Endothelial cell of umbilical vein (primary cell): ENCODE measurements at regions not wholly inside any gene's neighbourhood (a gene's known extent, or its start where the extent isn't known, plus 50 kb on each side); places are given as distances from the start of the nearest gene placed in this dataset.

Experiments
- BruUV-seq: library from RNA; stranded (reverse); fragments of 400-500 nt; replicated peaks from 2 replicates; lab custom pipeline; 2021; lab: Mats Ljungman, UMichigan
- CTCF ChIA-PET: fragments of 300-600, 350-600 bp; sonication (Branson Sonifier 250); formaldehyde crosslinking; loops from one replicate; lab custom pipeline; 2021; ENCODE audit warnings: antibody characterized with exemption, inconsistent platforms; lab: Charles Lee
- POLR2A ChIA-PET: fragments of 300-600, 350-600 bp; sonication (Branson Sonifier 250); formaldehyde crosslinking; loops from one replicate; lab custom pipeline; 2021; ENCODE audit warnings: antibody characterized with exemption, inconsistent platforms; lab: Charles Lee
- DNase-seq: peaks from one replicate; pipeline ENCODE4 v3.0.0-alpha.2; 2011; ENCODE audit warnings: low read depth, low spot score
- FAIRE-seq: peaks from 2 replicates; lab custom pipeline; 2011; peaks lifted over from hg19 to GRCh38; lab: Jason Lieb, UNC
- H2AFZ ChIP-seq: 2 replicates; pipeline ENCODE4 v1.6.0; 2012; ENCODE audit warnings: low read depth, low read length, control low read depth, inconsistent platforms
- H3K27ac ChIP-seq: 2 replicates; pipeline ENCODE4 v1.5.1; 2011; ENCODE audit warnings: low read depth, mild to moderate bottlenecking, control low read depth, low read length, moderate library complexity; ENCODE audit not compliant: insufficient read depth
- H3K27me3 ChIP-seq, 2 experiments: 2 replicates each; pipeline versions ENCODE4 v1.6.0 to v1.6.1; 2011; ENCODE audit warnings: low read length in 2 of 2, mixed read lengths in 1 of 2; ENCODE audit not compliant: control insufficient read depth in 2 of 2, insufficient read depth in 2 of 2
- H3K36me3 ChIP-seq, 2 experiments: 2 replicates in 1 of 2; 3 replicates in 1 of 2; pipeline ENCODE4 v1.5.1; 2011; ENCODE audit warnings: low read length in 2 of 2, mild to moderate bottlenecking in 1 of 2, moderate library complexity in 1 of 2; ENCODE audit not compliant: control insufficient read depth in 2 of 2, insufficient read depth in 2 of 2; ENCODE audit errors: extremely low read depth in 1 of 2
- H3K4me1 ChIP-seq: 3 replicates; pipeline ENCODE4 v1.5.1; 2011; ENCODE audit warnings: mild to moderate bottlenecking, low read length; ENCODE audit not compliant: control insufficient read depth, insufficient read depth; ENCODE audit errors: extremely low read depth
- H3K4me2 ChIP-seq: 2 replicates; pipeline ENCODE4 v1.6.1; 2011; ENCODE audit warnings: low read length, control low read depth, mixed read lengths; ENCODE audit not compliant: insufficient read depth
- H3K4me3 ChIP-seq, 3 experiments: fragments of 200-600 bp in 1 of 3; sonication (generic), shearing (Covaris generic) in 1 of 3; replicated peaks in 1 of 3; 2 replicates each; pipeline ENCODE4 v1.5.1; 2011 to 2016; ENCODE audit warnings: control low read depth in 3 of 3, low read length in 3 of 3, mild to moderate bottlenecking in 2 of 3, inconsistent platforms in 1 of 3, low read depth in 1 of 3, moderate library complexity in 1 of 3; ENCODE audit not compliant: insufficient read depth in 1 of 3
- H3K79me2 ChIP-seq: 2 replicates; pipeline ENCODE4 v1.6.0; 2012; ENCODE audit warnings: low read length, inconsistent platforms; ENCODE audit not compliant: control insufficient read depth, insufficient read depth
- H3K9ac ChIP-seq: replicated peaks from 2 replicates; pipeline ENCODE3; 2011; ENCODE audit warnings: low read length, control low read depth; ENCODE audit not compliant: insufficient read depth; ENCODE audit errors: extremely low read depth
- H3K9me1 ChIP-seq: replicated peaks from 3 replicates; pipeline ENCODE4 v1.6.0; 2011; ENCODE audit warnings: mild to moderate bottlenecking, low read length; ENCODE audit not compliant: control insufficient read depth, insufficient read depth; ENCODE audit errors: extremely low read depth
- H3K9me3 ChIP-seq: replicated peaks from 2 replicates; pipeline ENCODE4 v1.5.1; 2012; ENCODE audit warnings: low read length, inconsistent platforms; ENCODE audit not compliant: control insufficient read depth, insufficient read depth
- H4K20me1 ChIP-seq: replicated peaks from 2 replicates; pipeline ENCODE3; 2011; ENCODE audit warnings: mild to moderate bottlenecking, low read length; ENCODE audit not compliant: control insufficient read depth, insufficient read depth; ENCODE audit errors: extremely low read depth
- EZH2 ChIP-seq: IDR thresholded peaks from 2 replicates; pipeline ENCODE4 v1.6.1; 2012; ENCODE audit warnings: borderline replicate concordance, low read depth, mild to moderate bottlenecking, moderate library complexity, low read length, inconsistent platforms; ENCODE audit not compliant: severe bottlenecking
- FOS ChIP-seq: IDR thresholded peaks from 2 replicates; pipeline ENCODE4 v1.6.1; 2011; ENCODE audit warnings: mild to moderate bottlenecking, low read length, moderate library complexity, borderline replicate concordance; ENCODE audit not compliant: insufficient read depth
- GATA2 ChIP-seq: IDR thresholded peaks from 2 replicates; pipeline ENCODE4 v1.7.0; 2011; ENCODE audit warnings: low read depth, mild to moderate bottlenecking, moderate library complexity, mixed read lengths, low read length; ENCODE audit not compliant: insufficient read length, insufficient read depth
- JUN ChIP-seq: IDR thresholded peaks from 2 replicates; pipeline ENCODE4 v1.6.1; 2011; ENCODE audit warnings: borderline replicate concordance, low read depth; ENCODE audit not compliant: insufficient read length, insufficient read depth
- MYC ChIP-seq: IDR thresholded peaks from one replicate; pipeline ENCODE4 v1.6.1; 2011; ENCODE audit warnings: mild to moderate bottlenecking, low read depth, low read length
- POLR2A ChIP-seq: IDR thresholded peaks from 2 replicates; pipeline ENCODE4 v1.6.1; 2012; ENCODE audit warnings: low read depth, mild to moderate bottlenecking, control low read depth, low read length
- POLR2AphosphoS5 ChIP-seq: IDR thresholded peaks from 2 replicates; pipeline ENCODE4 v1.6.1; 2012; ENCODE audit warnings: low read depth, mild to moderate bottlenecking, control low read depth, low read length, moderate library complexity; ENCODE audit not compliant: insufficient read depth
- dilution Hi-C: fragments of 300-500 bp; cut with MboI; formaldehyde crosslinking; loops from one replicate; pipeline ENCODE4 v1.15.0; 2019; ENCODE audit warnings: low sequenced_read_pairs; ENCODE audit not compliant: extremely low pct_ligation_motif_present
- intact Hi-C: fragments of 100-400 bp; cut with micrococcal nuclease; formaldehyde crosslinking; loops from one replicate; pipeline ENCODE4 v1.10.0; 2022
- TF ChIP-seq, protein P1 (sequence below), 2 donors: IDR thresholded peaks; 1 replicate in 1 of 2; 2 replicates in 1 of 2; pipeline ENCODE4 v1.5.1; 2011; ENCODE audit warnings: low read length in 2 of 2, mild to moderate bottlenecking in 2 of 2, moderate library complexity in 2 of 2, control low read depth in 1 of 2, inconsistent platforms in 1 of 2, low read depth in 1 of 2; ENCODE audit not compliant: insufficient read depth in 1 of 2; ENCODE audit errors: extremely low read depth in 1 of 2
- TF ChIP-seq, protein P2 (sequence below): IDR thresholded peaks from 2 replicates; pipeline ENCODE4 v1.6.1; 2011; ENCODE audit not compliant: insufficient read depth, insufficient read length

DNA sequence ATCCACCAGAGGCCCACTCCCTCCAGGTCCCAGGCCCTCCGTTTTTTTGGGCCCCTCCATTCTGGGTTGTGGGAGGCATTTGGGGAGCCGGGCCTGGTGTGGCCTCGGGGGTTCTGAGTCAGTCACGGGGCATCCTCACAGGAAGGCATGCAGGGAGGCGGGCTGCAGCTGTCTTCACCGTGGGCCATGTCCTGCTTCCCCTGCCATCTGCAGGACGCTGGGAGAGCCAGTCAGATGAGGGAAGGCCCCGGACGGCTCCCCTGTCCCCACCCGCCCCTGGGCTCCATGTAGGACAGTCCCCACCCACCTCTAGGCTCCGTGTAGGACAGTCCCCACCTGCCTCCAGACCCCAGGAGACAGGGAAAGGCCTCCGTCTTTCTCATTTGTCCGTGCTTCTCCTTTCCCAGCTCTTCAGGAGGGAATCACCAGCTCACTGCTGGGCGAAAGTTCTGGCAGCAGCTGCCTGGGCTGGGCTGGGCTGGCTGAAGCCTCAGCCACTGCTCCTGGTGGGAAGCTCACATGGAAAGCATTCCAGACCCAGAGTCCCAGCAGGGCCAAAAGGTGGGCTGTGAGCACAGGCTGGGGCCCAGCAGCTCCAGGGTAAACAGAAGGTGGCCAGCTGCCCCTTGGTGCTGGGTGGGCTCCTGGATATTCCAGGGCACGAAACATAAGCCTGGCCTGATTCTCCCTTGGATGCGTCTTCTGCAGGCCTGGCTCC lies 217.8 kb downstream of the KIF26A start:
- H3K9me1 ChIP-seq: no peaks in the 10 kb centered on the region
- H3K79me2 ChIP-seq: no peaks in the 10 kb centered on the region
- H3K9ac ChIP-seq: no peak overlapping the region
- POLR2A ChIA-PET: no interaction called here
- H3K4me3 ChIP-seq: no peak overlapping the region
- no peaks in the 10 kb centered on the region for H3K4me1 ChIP-seq
- dilution Hi-C loops (no loop called here), intact Hi-C loops (no loop called here)
- H3K36me3 ChIP-seq: no peaks in the 10 kb centered on the region
- BruUV-seq: no TSS peak
- no peak for DNase-seq
- H3K9me3 ChIP-seq: no peaks in the 10 kb centered on the region
- CTCF ChIA-PET: interaction anchor here (1.0 kb wide), 1 partner anchor 208 kb away, joined by 4 read pairs; no protein-coding TSS in a partner anchor
- no peak overlapping the region for H3K4me2 ChIP-seq
- H3K27me3 ChIP-seq: no peaks in the 10 kb centered on the region
- H4K20me1 ChIP-seq: no peaks in the 10 kb centered on the region
- FAIRE-seq: no peak
- H3K27ac ChIP-seq: no peak overlapping the region
- H2AFZ ChIP-seq: no peak overlapping the region
- TF ChIP-seq POLR2AphosphoS5: no peak
- TF ChIP-seq GATA2: no peak
- no peak for TF ChIP-seq MYC
- TF ChIP-seq FOS: no peak
- no peak for TF ChIP-seq EZH2
- no peak for TF ChIP-seq POLR2A
- TF ChIP-seq, protein P1, sequence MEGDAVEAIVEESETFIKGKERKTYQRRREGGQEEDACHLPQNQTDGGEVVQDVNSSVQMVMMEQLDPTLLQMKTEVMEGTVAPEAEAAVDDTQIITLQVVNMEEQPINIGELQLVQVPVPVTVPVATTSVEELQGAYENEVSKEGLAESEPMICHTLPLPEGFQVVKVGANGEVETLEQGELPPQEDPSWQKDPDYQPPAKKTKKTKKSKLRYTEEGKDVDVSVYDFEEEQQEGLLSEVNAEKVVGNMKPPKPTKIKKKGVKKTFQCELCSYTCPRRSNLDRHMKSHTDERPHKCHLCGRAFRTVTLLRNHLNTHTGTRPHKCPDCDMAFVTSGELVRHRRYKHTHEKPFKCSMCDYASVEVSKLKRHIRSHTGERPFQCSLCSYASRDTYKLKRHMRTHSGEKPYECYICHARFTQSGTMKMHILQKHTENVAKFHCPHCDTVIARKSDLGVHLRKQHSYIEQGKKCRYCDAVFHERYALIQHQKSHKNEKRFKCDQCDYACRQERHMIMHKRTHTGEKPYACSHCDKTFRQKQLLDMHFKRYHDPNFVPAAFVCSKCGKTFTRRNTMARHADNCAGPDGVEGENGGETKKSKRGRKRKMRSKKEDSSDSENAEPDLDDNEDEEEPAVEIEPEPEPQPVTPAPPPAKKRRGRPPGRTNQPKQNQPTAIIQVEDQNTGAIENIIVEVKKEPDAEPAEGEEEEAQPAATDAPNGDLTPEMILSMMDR (IDR thresholded peaks at IDR 0.05; ENCODE audit: extremely low read depth in 1 of 2, insufficient read depth in 1 of 2, low read depth in 1 of 2, low read length in 2 of 2): no peak
- TF ChIP-seq, protein P2, sequence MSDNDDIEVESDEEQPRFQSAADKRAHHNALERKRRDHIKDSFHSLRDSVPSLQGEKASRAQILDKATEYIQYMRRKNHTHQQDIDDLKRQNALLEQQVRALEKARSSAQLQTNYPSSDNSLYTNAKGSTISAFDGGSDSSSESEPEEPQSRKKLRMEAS: no peak
- no peak for TF ChIP-seq JUN
